Effector memory CD8-positive, alpha-beta T cell (primary cell): ENCODE measurements at regions not wholly inside any gene's neighbourhood (a gene's known extent, or its start where the extent isn't known, plus 50 kb on each side); places are given as distances from the start of the nearest gene placed in this dataset.
"Not testable (repeated sequence)": the region's sequence is repeated elsewhere in the genome, so short reads cannot be mapped to it uniquely, and the experiment has no call there.

ENCODE experiments used
- ATAC-seq: fragments of 150-1000 bp; cut with Tn5 transposase; replicated peaks from 2 replicates; pipeline ENCODE4 v1.10.0; 2021; ENCODE audit warnings: mild to moderate bottlenecking, moderate library complexity
- DNase-seq, 3 experiments: peaks; one replicate each; pipeline ENCODE4 v3.0.0; 2021
- H3K27ac Mint-ChIP-seq, 2 donors: one replicate each; pipeline ENCODE4 v1.8.0; 2022; ENCODE audit warnings: mild to moderate bottlenecking in 2 of 2, mixed read lengths in 2 of 2, moderate library complexity in 2 of 2
- H3K27me3 Mint-ChIP-seq, 2 donors: one replicate each; pipeline ENCODE4 v1.8.0; 2022; ENCODE audit warnings: mixed read lengths in 2 of 2
- H3K36me3 Mint-ChIP-seq: one replicate; pipeline ENCODE4 v1.8.0; 2022; ENCODE audit warnings: mild to moderate bottlenecking, moderate library complexity, mixed read lengths; ENCODE audit not compliant: insufficient read depth
- H3K4me1 Mint-ChIP-seq, 2 donors: one replicate each; pipeline ENCODE4 v1.8.0; 2022; ENCODE audit warnings: low read depth in 2 of 2, mixed read lengths in 2 of 2
- H3K4me3 Mint-ChIP-seq, 2 donors: one replicate each; pipeline ENCODE4 v1.8.0; 2022; ENCODE audit warnings: mild to moderate bottlenecking in 2 of 2, mixed read lengths in 2 of 2, moderate library complexity in 2 of 2
- H3K9me3 Mint-ChIP-seq, 2 donors: one replicate each; pipeline ENCODE4 v1.8.0; 2022; ENCODE audit warnings: mixed read lengths in 2 of 2

GRCh38 chr14:19052977-19053376 lies 85.7 kb downstream of the POTEM start:
- H3K4me1 Mint-ChIP-seq, ATAC-seq: not testable (repeated sequence)

GRCh38 chr14:19053426-19054050 lies 86.3 kb downstream of the POTEM start:
- not testable (repeated sequence) for H3K4me3 Mint-ChIP-seq, H3K4me1 Mint-ChIP-seq, DNase-seq, H3K9me3 Mint-ChIP-seq, H3K36me3 Mint-ChIP-seq, H3K27ac Mint-ChIP-seq, H3K27me3 Mint-ChIP-seq
- ATAC-seq, result peak; percentile 37

More at GRCh38 chr14:19052977-19053376, 85.7 kb downstream of the POTEM start:
- not testable (repeated sequence) for H3K27ac Mint-ChIP-seq, H3K36me3 Mint-ChIP-seq, H3K27me3 Mint-ChIP-seq, DNase-seq, H3K4me3 Mint-ChIP-seq, H3K9me3 Mint-ChIP-seq

GRCh38 chr14:19054108-19054721 lies 87.0 kb downstream of the POTEM start:
- not testable (repeated sequence) for H3K4me1 Mint-ChIP-seq, H3K27me3 Mint-ChIP-seq, H3K36me3 Mint-ChIP-seq, H3K9me3 Mint-ChIP-seq, ATAC-seq, H3K27ac Mint-ChIP-seq, DNase-seq, H3K4me3 Mint-ChIP-seq

GRCh38 chr14:19054934-19055333 lies 87.7 kb downstream of the POTEM start:
- H3K4me1 Mint-ChIP-seq, ATAC-seq, H3K9me3 Mint-ChIP-seq, H3K27ac Mint-ChIP-seq, H3K36me3 Mint-ChIP-seq, H3K4me3 Mint-ChIP-seq, DNase-seq, H3K27me3 Mint-ChIP-seq: not testable (repeated sequence)

- H3K36me3 Mint-ChIP-seq, H3K4me3 Mint-ChIP-seq, H3K27me3 Mint-ChIP-seq, H3K27ac Mint-ChIP-seq, H3K4me1 Mint-ChIP-seq, DNase-seq, ATAC-seq, H3K9me3 Mint-ChIP-seq: not testable (repeated sequence)
Measured at GRCh38 chr14:19059066-19059465, 91.8 kb downstream of the POTEM start.

- H3K27me3 Mint-ChIP-seq, H3K36me3 Mint-ChIP-seq, DNase-seq, H3K27ac Mint-ChIP-seq, ATAC-seq, H3K4me3 Mint-ChIP-seq, H3K4me1 Mint-ChIP-seq, H3K9me3 Mint-ChIP-seq: not testable (repeated sequence)
Measured at GRCh38 chr14:19061689-19062450, 94.6 kb downstream of the POTEM start.

- not testable (repeated sequence) for H3K4me3 Mint-ChIP-seq, ATAC-seq, H3K36me3 Mint-ChIP-seq, H3K27me3 Mint-ChIP-seq, DNase-seq, H3K27ac Mint-ChIP-seq, H3K9me3 Mint-ChIP-seq, H3K4me1 Mint-ChIP-seq
Measured at GRCh38 chr14:19068957-19069356, 101.7 kb downstream of the POTEM start.

GRCh38 chr14:19072518-19072917 lies 105.3 kb downstream of the POTEM start:
- not testable (repeated sequence) for H3K4me1 Mint-ChIP-seq, H3K9me3 Mint-ChIP-seq, H3K27ac Mint-ChIP-seq, H3K36me3 Mint-ChIP-seq, ATAC-seq, DNase-seq, H3K4me3 Mint-ChIP-seq, H3K27me3 Mint-ChIP-seq

GRCh38 chr14:19088632-19089031 lies 121.4 kb downstream of the POTEM start:
- not testable (repeated sequence) for DNase-seq, H3K9me3 Mint-ChIP-seq, H3K27me3 Mint-ChIP-seq, H3K4me1 Mint-ChIP-seq, H3K27ac Mint-ChIP-seq, H3K36me3 Mint-ChIP-seq, ATAC-seq, H3K4me3 Mint-ChIP-seq

- H3K4me3 Mint-ChIP-seq, ATAC-seq, H3K27ac Mint-ChIP-seq, H3K9me3 Mint-ChIP-seq, H3K27me3 Mint-ChIP-seq, H3K4me1 Mint-ChIP-seq, H3K36me3 Mint-ChIP-seq, DNase-seq: not testable (repeated sequence)
Measured at GRCh38 chr14:19093227-19093626, 126.0 kb downstream of the POTEM start.

- DNase-seq, H3K4me3 Mint-ChIP-seq, H3K36me3 Mint-ChIP-seq, H3K27me3 Mint-ChIP-seq, ATAC-seq, H3K4me1 Mint-ChIP-seq, H3K27ac Mint-ChIP-seq, H3K9me3 Mint-ChIP-seq: not testable (repeated sequence)
Measured at GRCh38 chr14:19094731-19095130, 127.5 kb downstream of the POTEM start.

- H3K36me3 Mint-ChIP-seq, H3K27me3 Mint-ChIP-seq, H3K9me3 Mint-ChIP-seq, H3K4me1 Mint-ChIP-seq, H3K27ac Mint-ChIP-seq, ATAC-seq, DNase-seq, H3K4me3 Mint-ChIP-seq: not testable (repeated sequence)
Measured at GRCh38 chr14:19095167-19095566, 127.9 kb downstream of the POTEM start.

GRCh38 chr14:19096467-19096866 lies 129.2 kb downstream of the POTEM start:
- not testable (repeated sequence) for ATAC-seq, H3K27me3 Mint-ChIP-seq, H3K36me3 Mint-ChIP-seq, H3K4me1 Mint-ChIP-seq, H3K27ac Mint-ChIP-seq, H3K4me3 Mint-ChIP-seq, DNase-seq, H3K9me3 Mint-ChIP-seq

GRCh38 chr14:19096876-19097275 lies 129.6 kb downstream of the POTEM start:
- H3K4me3 Mint-ChIP-seq, H3K27ac Mint-ChIP-seq, H3K36me3 Mint-ChIP-seq, ATAC-seq, DNase-seq, H3K9me3 Mint-ChIP-seq, H3K27me3 Mint-ChIP-seq, H3K4me1 Mint-ChIP-seq: not testable (repeated sequence)
